HCT116 (cell line): ENCODE measurements at regions not wholly inside any gene's neighbourhood (a gene's known extent, or its start where the extent isn't known, plus 50 kb on each side); places are given as distances from the start of the nearest gene placed in this dataset.

Experiments
- ATAC-seq: fragments of 200-7000 bp; cut with Tn5 transposase; 2 replicates; pipeline ENCODE4 v1.9.1; 2020; ENCODE audit warnings: mild to moderate bottlenecking, moderate library complexity
- BruUV-seq: library from RNA; stranded (reverse); fragments of 400-500 nt; replicated peaks from 2 replicates; lab custom pipeline; 2021; lab: Mats Ljungman, UMichigan
- CTCF ChIA-PET: fragments of 300-600 bp; sonication (Branson Sonifier 250); formaldehyde crosslinking; loops from one replicate; lab custom pipeline; 2021; ENCODE audit warnings: antibody characterized with exemption; lab: Charles Lee
- POLR2A ChIA-PET: fragments of 300-600, 350-600 bp; sonication (Branson Sonifier 250); formaldehyde crosslinking; loops from one replicate; lab custom pipeline; 2021; ENCODE audit warnings: antibody characterized with exemption; lab: Charles Lee
- RAD21 ChIA-PET, 2 experiments: fragments of 300-600 bp; sonication (Branson Sonifier 250); formaldehyde crosslinking; loops; one replicate each; lab custom pipeline; 2023; ENCODE audit warnings: low total read pairs in 2 of 2; ENCODE audit not compliant: uncharacterized antibody in 2 of 2, unreplicated experiment in 2 of 2, low non-redundant PET in 1 of 2; lab: Charles Lee
- DNase-seq: peaks from one replicate; pipeline ENCODE4 v3.0.0-alpha.2; 2010; ENCODE audit warnings: low read depth, low spot score
- H2AFZ ChIP-seq: fragments of 200-600 bp; shearing (Covaris generic), sonication (generic); 2 replicates; pipeline ENCODE4 v1.6.1; 2017; ENCODE audit warnings: low read depth, mixed run types, mixed read lengths, antibody characterized with exemption, low read length; ENCODE audit not compliant: poor library complexity, severe bottlenecking
- H3K27ac ChIP-seq: 2 replicates; pipeline ENCODE4 v1.5.1; 2012; ENCODE audit warnings: low read depth, low read length
- H3K27me3 ChIP-seq: fragments of 200-600 bp; sonication (generic); 2 replicates; pipeline ENCODE4 v1.6.1; 2016; ENCODE audit warnings: mixed run types, low read length, mixed read lengths; ENCODE audit not compliant: insufficient read depth
- H3K36me3 ChIP-seq, 2 experiments: fragments of 200-500 bp in 1 of 2; fragments of 200-600 bp in 1 of 2; sonication (Bioruptor generic) in 1 of 2; sonication (generic) in 1 of 2; 2 replicates each; pipeline versions ENCODE4 v1.5.1 to v1.6.1; 2014 to 2016; ENCODE audit warnings: low read length in 2 of 2, inconsistent platforms in 1 of 2, mixed read lengths in 1 of 2, mixed run types in 1 of 2; ENCODE audit not compliant: insufficient read depth in 2 of 2, control insufficient read depth in 1 of 2
- H3K4me1 ChIP-seq, 2 experiments: fragments of 200-600 bp in 1 of 2; sonication (generic) in 1 of 2; 2 replicates each; pipeline versions ENCODE4 v1.5.1 to v1.6.1; 2012 to 2017; ENCODE audit warnings: low read length in 2 of 2, inconsistent platforms in 1 of 2, mild to moderate bottlenecking in 1 of 2, mixed read lengths in 1 of 2, mixed run types in 1 of 2, moderate library complexity in 1 of 2; ENCODE audit not compliant: insufficient read depth in 2 of 2, control insufficient read depth in 1 of 2
- H3K4me2 ChIP-seq: fragments of 200-600 bp; sonication (generic); 2 replicates; pipeline ENCODE4 v1.6.1; 2017; ENCODE audit warnings: mixed run types, low read length, mixed read lengths
- H3K4me3 ChIP-seq, 2 experiments: fragments of 200-600 bp in 1 of 2; sonication (generic) in 1 of 2; replicated peaks in 1 of 2; 2 replicates each; pipeline ENCODE4 v1.5.1; 2011 to 2016; ENCODE audit warnings: low read length in 2 of 2, control low read depth in 1 of 2, low read depth in 1 of 2, mild to moderate bottlenecking in 1 of 2, mixed read lengths in 1 of 2, mixed run types in 1 of 2
- H3K79me2 ChIP-seq: fragments of 200-600 bp; sonication (generic); 2 replicates; pipeline ENCODE4 v1.6.1; 2017; ENCODE audit warnings: mild to moderate bottlenecking, mixed run types, low read length, moderate library complexity, mixed read lengths; ENCODE audit not compliant: insufficient read depth
- H3K9ac ChIP-seq: fragments of 200-600 bp; sonication (generic); 2 replicates; pipeline ENCODE4 v1.6.1; 2016; ENCODE audit warnings: low read length, mixed read lengths
- H3K9me2 ChIP-seq: fragments of 200-600 bp; sonication (generic), shearing (Covaris generic); 2 replicates; pipeline ENCODE4 v1.6.1; 2017; ENCODE audit warnings: mixed run types, mild to moderate bottlenecking, moderate library complexity; ENCODE audit not compliant: insufficient read depth
- H3K9me3 ChIP-seq, 2 experiments: fragments of 200-500 bp in 1 of 2; fragments of 200-600 bp in 1 of 2; sonication (Bioruptor generic) in 1 of 2; sonication (generic) in 1 of 2; 2 replicates each; pipeline ENCODE4 v1.6.1; 2014 to 2017; ENCODE audit warnings: low read length in 2 of 2, mixed read lengths in 2 of 2, inconsistent platforms in 1 of 2, low read depth in 1 of 2, mild to moderate bottlenecking in 1 of 2, mixed run types in 1 of 2, moderate library complexity in 1 of 2; ENCODE audit not compliant: control insufficient read depth in 1 of 2, insufficient read depth in 1 of 2
- H4K20me1 ChIP-seq: fragments of 200-600 bp; sonication (generic), shearing (Covaris generic); 2 replicates; pipeline ENCODE4 v1.6.1; 2017; ENCODE audit warnings: mixed run types, mild to moderate bottlenecking, moderate library complexity; ENCODE audit not compliant: insufficient read depth
- CEBPB ChIP-seq: IDR thresholded peaks from 2 replicates; pipeline ENCODE4 v1.6.1; 2012; ENCODE audit warnings: low read depth
- EZH2 ChIP-seq: fragments of 200-600 bp; sonication (generic); IDR thresholded peaks from 2 replicates; pipeline ENCODE4 v1.6.1; 2017; ENCODE audit warnings: antibody characterized with exemption, mixed run types
- RAD21 ChIP-seq: IDR thresholded peaks from 2 replicates; pipeline ENCODE4 v1.6.1; 2012; ENCODE audit warnings: low read depth, mild to moderate bottlenecking
- YY1 ChIP-seq: IDR thresholded peaks from 2 replicates; pipeline ENCODE4 v1.6.1; 2011; ENCODE audit warnings: low read length, low read depth, moderate library complexity, mild to moderate bottlenecking; ENCODE audit not compliant: insufficient replicate concordance; ENCODE audit errors: extremely low read depth
- intact Hi-C: fragments of 100-400 bp; cut with micrococcal nuclease; formaldehyde crosslinking; loops from 2 replicates; pipeline ENCODE4 v1.10.0; 2022
- TF ChIP-seq, protein P1 (sequence below), 3 experiments: fragments of 200-600 bp in 1 of 3; sonication (generic) in 1 of 3; IDR thresholded peaks in 2 of 3; conservative IDR thresholded peaks in 1 of 3; 2 replicates each; pipeline ENCODE4 v1.5.1; 2012 to 2017; ENCODE audit warnings: low read depth in 2 of 3, low read length in 2 of 3, antibody characterized with exemption in 1 of 3, borderline replicate concordance in 1 of 3, control low read depth in 1 of 3, mild to moderate bottlenecking in 1 of 3, mixed read lengths in 1 of 3, mixed run types in 1 of 3, moderate library complexity in 1 of 3; ENCODE audit not compliant: insufficient read depth in 1 of 3
- TF ChIP-seq, protein P2 (sequence below): IDR thresholded peaks from 2 replicates; pipeline ENCODE4 v1.6.1; 2011; ENCODE audit warnings: mild to moderate bottlenecking, low read length, moderate library complexity; ENCODE audit not compliant: insufficient replicate concordance; ENCODE audit errors: extremely low read depth

DNA sequence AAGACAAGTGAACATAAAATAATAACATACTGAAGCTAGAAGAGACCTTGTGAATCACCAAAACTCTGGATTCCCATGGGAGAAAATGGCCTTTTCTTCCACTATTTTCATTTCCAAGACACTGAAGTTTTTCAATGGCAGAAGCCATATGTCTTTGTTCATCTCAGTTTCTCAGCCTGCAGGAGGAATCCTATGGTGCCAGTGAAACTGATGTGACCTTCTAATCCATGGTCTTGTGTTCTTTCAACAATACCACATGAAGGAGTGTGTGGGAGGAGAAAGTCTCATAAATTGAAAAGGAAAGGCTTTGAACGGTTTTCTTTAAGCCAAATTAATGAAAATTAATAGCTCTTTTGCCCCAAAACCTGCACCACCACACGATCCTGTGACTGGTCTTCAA lies 257.3 kb downstream of the EPHA4 start (continued):
- TF ChIP-seq, protein P1, sequence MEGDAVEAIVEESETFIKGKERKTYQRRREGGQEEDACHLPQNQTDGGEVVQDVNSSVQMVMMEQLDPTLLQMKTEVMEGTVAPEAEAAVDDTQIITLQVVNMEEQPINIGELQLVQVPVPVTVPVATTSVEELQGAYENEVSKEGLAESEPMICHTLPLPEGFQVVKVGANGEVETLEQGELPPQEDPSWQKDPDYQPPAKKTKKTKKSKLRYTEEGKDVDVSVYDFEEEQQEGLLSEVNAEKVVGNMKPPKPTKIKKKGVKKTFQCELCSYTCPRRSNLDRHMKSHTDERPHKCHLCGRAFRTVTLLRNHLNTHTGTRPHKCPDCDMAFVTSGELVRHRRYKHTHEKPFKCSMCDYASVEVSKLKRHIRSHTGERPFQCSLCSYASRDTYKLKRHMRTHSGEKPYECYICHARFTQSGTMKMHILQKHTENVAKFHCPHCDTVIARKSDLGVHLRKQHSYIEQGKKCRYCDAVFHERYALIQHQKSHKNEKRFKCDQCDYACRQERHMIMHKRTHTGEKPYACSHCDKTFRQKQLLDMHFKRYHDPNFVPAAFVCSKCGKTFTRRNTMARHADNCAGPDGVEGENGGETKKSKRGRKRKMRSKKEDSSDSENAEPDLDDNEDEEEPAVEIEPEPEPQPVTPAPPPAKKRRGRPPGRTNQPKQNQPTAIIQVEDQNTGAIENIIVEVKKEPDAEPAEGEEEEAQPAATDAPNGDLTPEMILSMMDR (IDR thresholded peaks at IDR 0.05 in 2 of 3, conservative IDR thresholded peaks at IDR 0.05 in 1 of 3; ENCODE audit: borderline replicate concordance in 1 of 3, insufficient read depth in 1 of 3, low read depth in 2 of 3, low read length in 2 of 3), result no peak
- TF ChIP-seq, protein P2, sequence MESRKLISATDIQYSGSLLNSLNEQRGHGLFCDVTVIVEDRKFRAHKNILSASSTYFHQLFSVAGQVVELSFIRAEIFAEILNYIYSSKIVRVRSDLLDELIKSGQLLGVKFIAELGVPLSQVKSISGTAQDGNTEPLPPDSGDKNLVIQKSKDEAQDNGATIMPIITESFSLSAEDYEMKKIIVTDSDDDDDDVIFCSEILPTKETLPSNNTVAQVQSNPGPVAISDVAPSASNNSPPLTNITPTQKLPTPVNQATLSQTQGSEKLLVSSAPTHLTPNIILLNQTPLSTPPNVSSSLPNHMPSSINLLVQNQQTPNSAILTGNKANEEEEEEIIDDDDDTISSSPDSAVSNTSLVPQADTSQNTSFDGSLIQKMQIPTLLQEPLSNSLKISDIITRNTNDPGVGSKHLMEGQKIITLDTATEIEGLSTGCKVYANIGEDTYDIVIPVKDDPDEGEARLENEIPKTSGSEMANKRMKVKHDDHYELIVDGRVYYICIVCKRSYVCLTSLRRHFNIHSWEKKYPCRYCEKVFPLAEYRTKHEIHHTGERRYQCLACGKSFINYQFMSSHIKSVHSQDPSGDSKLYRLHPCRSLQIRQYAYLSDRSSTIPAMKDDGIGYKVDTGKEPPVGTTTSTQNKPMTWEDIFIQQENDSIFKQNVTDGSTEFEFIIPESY, result no peak
- TF ChIP-seq RAD21, result no peak

DNA sequence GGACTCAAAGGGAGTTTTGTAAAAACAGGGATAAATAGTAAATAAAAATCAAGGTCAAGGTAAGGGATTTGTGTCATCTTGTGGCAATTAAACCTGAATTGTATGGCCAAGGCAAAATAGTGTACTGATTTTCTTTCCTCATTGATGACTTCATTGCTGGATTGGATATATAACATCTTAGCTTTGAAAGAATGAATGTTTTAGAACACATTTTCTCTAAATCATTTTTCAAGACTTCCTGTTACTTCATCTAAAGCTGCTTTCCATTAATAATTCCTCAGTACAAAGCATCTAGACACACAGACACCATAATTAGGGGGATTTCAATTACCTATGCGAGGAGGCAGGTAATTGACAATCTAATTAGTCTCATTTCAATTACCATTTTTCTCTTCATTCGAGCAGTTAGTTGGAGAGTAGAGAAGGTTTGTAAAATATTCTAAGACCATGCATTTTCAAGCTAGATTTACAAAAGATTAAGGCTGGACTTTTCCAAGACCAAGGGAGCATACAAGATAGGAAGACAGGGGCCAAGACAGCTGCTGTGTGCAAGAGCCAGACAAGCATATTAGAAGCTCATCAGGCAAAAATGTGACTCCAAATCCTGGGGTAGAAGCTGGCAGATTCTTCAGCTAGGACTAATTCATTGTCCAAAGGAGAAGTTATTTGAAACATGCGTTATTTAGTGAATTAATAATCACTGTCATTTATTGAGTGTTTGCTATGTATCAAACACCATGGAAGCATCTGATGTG lies 253.6 kb downstream of the EPHA4 start:
- ChIA-PET POLR2A (no interaction called here), RAD21 (no interaction called here), CTCF (no interaction called here)
- intact Hi-C loops, result no loop called here
- BruUV-seq, result no TSS peak
- Histone ChIP-seq H3K9me2 (no peaks in the 10 kb centered on the region), H3K9me3 (no peaks in the 10 kb centered on the region), H4K20me1 (no peaks in the 10 kb centered on the region), H3K36me3 (no peaks in the 10 kb centered on the region), H3K27me3 (peaks cover 56% of the 10 kb centered on the region), H3K4me2 (no peak overlapping the region), H3K4me1 (no peaks in the 10 kb centered on the region), H3K27ac (no peak overlapping the region), H3K9ac (no peak overlapping the region), H3K4me3 (no peak overlapping the region), H2AFZ (no peak overlapping the region), H3K79me2 (no peaks in the 10 kb centered on the region)
- ATAC-seq, result no peak
- DNase-seq, result no peak
- TF ChIP-seq CEBPB (no peak), EZH2 (no peak), YY1 (no peak)
